ENCODE measurements at regions not wholly inside any gene's neighbourhood (a gene's known extent, or its start where the extent isn't known, plus 50 kb on each side); places are given as distances from the start of the nearest gene placed in this dataset.
"Not testable (repeated sequence)": the region's sequence is repeated elsewhere in the genome, so short reads cannot be mapped to it uniquely, and the experiment has no call there.

DNA sequence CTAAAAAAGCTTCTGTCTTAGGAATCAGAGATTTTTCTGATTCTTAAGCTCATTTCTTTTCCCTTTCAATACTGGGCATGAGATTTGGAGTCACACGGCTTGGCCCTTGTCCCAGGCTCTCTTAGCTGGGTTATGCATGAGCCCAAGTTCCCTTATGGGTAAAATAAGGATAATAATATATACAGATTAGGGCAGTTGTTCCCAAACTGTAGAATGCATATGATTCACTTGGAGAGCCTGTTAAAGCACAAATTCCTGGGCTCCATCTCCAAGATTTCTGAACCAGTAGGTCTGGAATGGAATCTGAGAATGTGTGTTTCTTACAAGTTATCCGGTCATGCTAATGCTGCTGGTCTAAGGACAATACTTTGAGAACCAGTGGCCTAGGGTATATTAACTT is 154.0 kb downstream of the REEP3 start:
- intact Hi-C loops (cut with micrococcal nuclease): no loop called here

GRCh38 chr10:63677001-63677400 is 155.8 kb downstream of the REEP3 start:
- intact Hi-C loops (cut with micrococcal nuclease): no loop called here

DNA sequence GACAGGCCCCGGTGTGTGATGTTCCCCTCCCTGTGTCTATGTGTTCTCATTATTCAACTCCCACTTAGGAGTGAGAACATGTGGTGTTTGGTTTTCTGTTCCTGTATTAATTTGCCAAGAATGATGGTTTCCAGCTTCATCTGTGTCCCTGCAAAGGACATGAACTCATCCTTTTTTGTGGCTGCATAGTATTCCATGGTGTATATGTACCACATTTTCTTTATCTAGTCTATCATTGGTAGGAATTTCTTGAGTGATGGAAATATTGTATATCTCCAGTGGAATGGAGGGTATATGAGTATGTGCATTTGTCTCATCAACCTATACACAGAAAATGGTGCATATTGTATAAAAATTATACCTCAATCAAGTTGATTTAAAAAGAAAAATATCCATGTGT is 159.3 kb downstream of the REEP3 start:
- intact Hi-C loops (cut with micrococcal nuclease): not testable (repeated sequence)

GRCh38 chr10:63681993-63682697 is 160.9 kb downstream of the REEP3 start:
- intact Hi-C loops (cut with micrococcal nuclease): no loop called here

DNA sequence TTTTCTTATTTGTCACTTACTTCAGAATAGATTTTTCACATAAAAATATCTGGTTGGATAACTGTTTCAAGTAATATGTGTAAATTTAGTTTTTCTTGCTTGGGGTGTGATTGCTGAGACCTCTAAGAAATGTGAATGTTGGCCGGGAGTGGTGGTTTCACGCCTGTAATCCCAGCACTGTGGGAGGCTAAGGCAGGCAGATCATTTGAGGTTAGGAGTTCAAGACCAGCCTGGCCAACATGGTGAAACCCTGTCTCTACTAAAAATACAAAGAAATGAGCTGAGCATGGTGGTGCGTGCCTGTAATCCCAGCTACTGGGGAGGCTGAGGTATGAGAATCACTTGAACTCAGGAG is 161.5 kb downstream of the REEP3 start:
- intact Hi-C loops (cut with micrococcal nuclease): loop anchor here (1.0 kb wide), 1 partner anchor 25 kb away; no protein-coding TSS in a partner anchor

DNA sequence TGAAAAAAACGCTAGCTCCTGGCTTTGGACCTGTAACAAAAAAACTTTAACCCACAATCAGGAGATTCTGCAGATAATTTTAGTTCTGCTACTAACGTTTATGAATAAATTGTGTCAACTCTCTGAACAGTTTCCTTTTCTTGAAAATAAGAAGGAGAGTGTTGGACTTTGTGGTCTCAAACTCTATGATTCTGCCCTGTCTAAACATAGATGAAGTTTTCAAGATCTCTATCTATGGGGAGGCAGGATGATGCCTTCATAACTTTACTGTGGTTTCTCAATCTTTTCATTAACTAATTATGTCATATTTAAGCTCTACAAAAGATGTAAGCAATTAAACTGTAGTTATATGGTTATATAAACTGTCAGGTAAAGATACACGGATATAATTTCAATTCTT is 162.0 kb downstream of the REEP3 start:
- intact Hi-C loops (cut with micrococcal nuclease): loop anchor here (1.0 kb wide), 1 partner anchor 24 kb away; no protein-coding TSS in a partner anchor

DNA sequence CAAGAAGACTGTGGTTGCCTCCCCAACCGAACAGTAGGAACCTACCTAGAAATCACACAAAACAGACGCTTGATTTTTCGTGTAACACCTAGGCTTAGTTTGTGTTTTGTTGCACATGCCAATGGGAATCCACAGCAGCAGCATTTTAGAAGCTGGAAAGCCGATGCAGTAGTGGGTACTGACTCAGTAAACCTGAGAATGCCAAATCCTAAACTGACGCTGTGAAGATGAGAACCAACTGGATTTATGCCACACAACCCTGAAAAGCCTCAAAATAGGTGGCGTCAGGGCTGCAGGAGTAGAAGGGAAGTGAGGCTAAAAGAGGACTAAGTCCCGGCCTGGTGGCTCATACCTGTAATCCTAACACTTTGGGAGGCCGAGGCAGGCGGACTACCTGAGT is 162.5 kb downstream of the REEP3 start:
- intact Hi-C loops (cut with micrococcal nuclease): loop anchor here (1.0 kb wide), 1 partner anchor 24 kb away; no protein-coding TSS in a partner anchor

DNA sequence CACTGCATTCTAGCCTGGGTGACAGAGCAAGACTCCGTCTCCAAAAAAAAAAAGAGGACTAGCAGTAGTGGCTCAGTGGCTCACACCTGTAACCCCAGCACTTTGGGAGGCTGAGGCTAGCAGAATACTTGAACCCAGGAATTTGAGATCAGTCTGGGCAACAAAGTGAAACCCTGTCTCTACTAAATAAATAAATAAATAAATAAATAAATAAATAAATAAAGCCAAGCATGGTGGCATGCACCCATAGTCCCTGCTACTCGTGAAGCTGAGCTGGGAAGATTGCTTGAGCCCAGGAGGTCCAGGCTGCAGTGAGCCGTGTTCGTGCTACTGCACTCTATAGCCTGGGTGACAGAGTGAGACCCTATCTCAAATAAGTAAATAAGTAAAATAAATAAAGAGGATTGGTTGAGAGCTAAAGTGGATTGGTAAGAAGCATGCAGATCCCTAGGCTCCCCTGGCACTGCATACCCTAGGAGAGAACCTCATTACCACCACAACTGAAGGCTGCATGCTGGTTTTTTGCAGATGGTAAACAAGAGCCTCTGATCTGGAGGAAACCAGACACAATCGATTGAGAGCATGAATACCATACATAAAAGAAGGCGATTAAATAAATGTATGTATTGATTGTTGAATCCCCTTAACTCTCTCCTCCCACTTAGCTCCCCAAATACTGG is 163.2 kb downstream of the REEP3 start:
- intact Hi-C loops (cut with micrococcal nuclease): no loop called here

- intact Hi-C loops (cut with micrococcal nuclease): no loop called here
These were observed 168.6 kb downstream of the REEP3 start for GRCh38 chr10:63689768-63690167.

GRCh38 chr10:63692220-63692896 is 171.2 kb downstream of the REEP3 start:
- intact Hi-C loops (cut with micrococcal nuclease): no loop called here

DNA sequence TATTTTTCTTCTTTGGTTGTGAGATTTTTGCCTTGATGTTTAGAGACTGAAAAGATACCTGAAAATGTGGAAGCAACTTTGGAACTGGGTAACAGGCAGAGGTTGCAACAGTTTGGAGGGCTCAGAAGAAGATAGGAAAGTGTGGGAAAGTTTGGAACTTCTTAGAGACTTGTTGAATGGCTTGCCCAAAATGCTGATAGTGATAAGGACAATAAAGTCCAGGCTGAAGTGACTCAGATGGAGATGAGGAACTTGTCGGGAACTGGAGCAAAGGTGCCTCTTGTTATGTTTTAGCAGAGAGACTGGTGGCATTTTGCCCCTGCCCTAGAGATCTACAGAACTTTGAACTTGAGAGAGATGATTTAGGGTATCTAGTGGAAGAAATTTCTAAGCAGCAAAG is 171.8 kb downstream of the REEP3 start:
- intact Hi-C loops (cut with micrococcal nuclease): not testable (repeated sequence)

GRCh38 chr10:63696205-63696604 is 175.0 kb downstream of the REEP3 start:
- intact Hi-C loops (cut with micrococcal nuclease): no loop called here

DNA sequence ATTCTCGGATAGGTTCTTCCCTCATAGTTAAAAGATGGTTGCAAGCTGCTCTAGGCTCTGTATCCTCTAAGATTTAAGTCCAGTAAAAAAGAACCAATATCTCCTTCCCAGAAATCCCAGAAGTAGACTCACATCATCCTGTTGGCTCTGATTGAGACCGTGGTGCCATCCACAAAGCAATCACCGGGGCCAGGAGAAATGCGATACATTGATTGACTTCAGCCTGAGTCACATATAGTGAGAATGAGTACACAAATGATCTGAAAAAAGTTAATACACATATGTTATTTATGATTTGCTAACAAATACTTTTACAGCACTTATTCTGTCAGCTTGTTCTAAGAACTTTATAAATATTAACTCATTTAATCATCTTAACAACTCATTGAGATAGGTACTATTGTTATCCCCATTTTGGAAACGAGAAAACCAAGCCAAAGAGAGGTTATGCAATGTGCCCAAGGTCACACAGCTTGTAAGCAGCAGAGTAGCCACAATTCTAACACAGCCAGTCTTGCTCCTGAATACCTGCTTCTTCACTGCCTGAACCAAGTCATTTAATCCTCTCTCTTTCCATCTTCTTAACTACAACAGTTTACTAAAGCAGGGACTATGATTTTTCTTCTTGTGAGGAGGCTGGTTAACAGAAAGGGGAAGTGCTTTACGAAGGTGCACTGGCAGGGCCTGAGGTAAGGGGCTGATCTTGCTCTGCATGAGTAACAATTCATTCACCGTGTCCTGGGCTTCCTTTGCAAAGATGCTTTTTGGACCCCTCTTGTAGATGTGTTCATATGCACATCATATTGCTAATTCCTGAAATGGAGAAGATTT is 177.0 kb downstream of the REEP3 start:
- intact Hi-C loops (cut with micrococcal nuclease): no loop called here

DNA sequence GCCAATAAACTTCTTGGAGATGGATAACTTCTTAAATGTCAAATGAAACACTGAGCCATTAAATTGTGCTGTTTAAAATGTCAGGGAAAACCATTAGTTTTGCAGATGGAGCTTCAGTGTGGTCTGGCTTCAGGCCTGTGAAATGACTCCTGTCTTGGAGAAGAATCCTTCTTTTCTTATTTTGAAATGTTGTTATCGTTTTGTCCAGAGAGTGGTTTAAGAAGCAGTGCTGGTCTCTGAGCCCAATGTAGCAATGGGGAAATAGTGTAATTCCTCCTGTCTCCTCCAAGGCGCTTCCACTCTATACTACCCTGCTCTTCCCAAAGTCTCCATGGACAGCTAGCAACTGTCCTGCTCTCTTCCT is 177.6 kb downstream of the REEP3 start:
- intact Hi-C loops (cut with micrococcal nuclease): no loop called here

- intact Hi-C loops (cut with micrococcal nuclease): no loop called here
These were observed 178.8 kb downstream of the REEP3 start for GRCh38 chr10:63699785-63700613.

DNA sequence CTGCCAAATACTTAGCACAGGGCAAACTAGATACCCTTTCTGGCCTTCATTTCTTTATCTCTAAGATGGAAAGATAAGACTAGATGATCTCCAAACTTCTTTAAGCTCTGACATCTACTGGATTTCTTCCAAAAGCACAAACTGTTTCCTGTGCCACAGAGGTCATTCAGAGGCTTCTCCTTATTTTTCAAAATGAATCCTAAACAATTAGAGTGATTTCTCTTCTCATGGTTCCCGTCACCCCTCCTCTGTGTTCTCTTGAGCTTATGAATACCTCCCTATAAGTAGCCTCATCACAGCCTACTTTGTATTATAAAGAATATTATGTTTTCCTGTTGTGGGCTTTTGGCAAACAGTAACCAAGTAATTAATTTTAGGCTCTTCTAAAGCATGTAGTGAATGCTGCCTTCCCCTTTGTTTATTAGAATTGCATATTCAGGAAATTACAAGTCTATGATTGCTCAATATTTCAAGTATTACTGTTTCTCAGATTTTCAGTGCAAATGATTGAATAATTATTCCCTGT is 179.5 kb downstream of the REEP3 start:
- intact Hi-C loops (cut with micrococcal nuclease): no loop called here

DNA sequence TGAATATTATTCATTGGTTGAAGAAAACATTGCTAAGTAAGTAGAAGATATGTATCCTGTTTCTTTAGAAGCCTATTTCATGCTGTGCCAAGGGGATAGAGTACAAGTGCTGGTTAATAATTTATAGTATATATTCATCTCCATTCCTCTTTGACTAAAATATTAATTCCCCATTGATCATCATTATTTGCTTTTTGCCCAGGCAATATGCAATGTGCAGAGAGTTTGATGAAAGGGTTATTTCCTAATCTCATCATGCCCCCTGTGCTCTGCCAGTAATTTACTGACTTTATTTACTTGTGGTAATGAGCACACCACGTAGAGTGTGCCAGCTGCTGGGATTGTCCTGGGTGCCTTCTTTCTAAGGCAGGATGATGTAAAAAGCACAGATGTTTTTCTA is 180.9 kb downstream of the REEP3 start:
- intact Hi-C loops (cut with micrococcal nuclease): no loop called here

DNA sequence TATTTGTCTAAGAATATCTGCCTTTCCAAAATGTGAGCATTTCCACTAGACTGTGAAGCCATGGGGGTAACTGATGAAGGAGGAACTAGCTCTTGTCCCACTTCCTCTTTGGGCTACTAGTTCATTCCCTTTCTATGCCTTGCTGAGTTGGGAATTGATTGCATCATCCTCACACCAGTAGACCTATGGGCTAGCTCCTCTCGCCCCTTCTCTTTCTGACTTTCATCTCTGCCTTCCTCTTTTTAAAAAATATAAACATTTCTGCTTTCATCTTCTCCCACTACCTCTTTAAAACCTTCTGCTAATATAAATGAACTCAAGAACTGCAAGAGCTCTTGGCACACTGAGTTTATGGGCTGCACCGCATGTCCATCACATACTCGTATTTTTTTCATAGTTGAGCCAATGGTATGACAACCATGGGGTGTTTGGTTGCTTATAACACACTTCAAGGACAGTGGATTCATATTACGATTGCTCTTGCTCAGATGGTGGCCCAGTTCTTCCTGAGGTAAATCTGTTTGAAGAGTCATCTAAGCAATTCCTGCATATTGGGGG is 182.0 kb downstream of the REEP3 start:
- intact Hi-C loops (cut with micrococcal nuclease): no loop called here

GRCh38 chr10:63703740-63704345 is 182.6 kb downstream of the REEP3 start:
- intact Hi-C loops (cut with micrococcal nuclease): no loop called here
